K562 (cell line): ENCODE measurements at regions not wholly inside any gene's neighbourhood (a gene's known extent, or its start where the extent isn't known, plus 50 kb on each side); places are given as distances from the start of the nearest gene placed in this dataset.

ENCODE experiments used
- ATAC-seq: fragments of 200-7000 bp; cut with Tn5 transposase; 3 replicates; pipeline ENCODE4 v1.9.1; 2020; ENCODE audit warnings: moderate library complexity
- BruUV-seq: library from RNA; stranded (reverse); fragments of 400-500 nt; replicated peaks from 2 replicates; lab custom pipeline; 2021; lab: Mats Ljungman, UMichigan
- CTCF ChIA-PET: fragments of 300-600 bp; formaldehyde crosslinking; extraction: SDS; loops from one replicate; lab custom pipeline; 2021; ENCODE audit warnings: low intra/inter-chr PET ratio; lab: Yijun Ruan, JAX
- POLR2A ChIA-PET: fragments of 300-600, 350-650 bp; sonication (Branson Sonifier 250); formaldehyde crosslinking; extraction: SDS; loops from one replicate; lab custom pipeline; 2021; ENCODE audit warnings: antibody characterized with exemption, inconsistent platforms; lab: Yijun Ruan, JAX
- DNase-seq, 4 experiments: peaks; one replicate each; pipeline versions ENCODE4 v3.0.0 to v3.0.0-alpha.2; 2011 to 2018; ENCODE audit warnings: low spot score in 3 of 4, mixed read lengths in 3 of 4; ENCODE audit errors: extremely low read depth in 1 of 4
- FAIRE-seq: peaks from 2 replicates; lab custom pipeline; 2011; peaks lifted over from hg19 to GRCh38; lab: Jason Lieb, UNC
- H2AFZ ChIP-seq: 2 replicates; pipeline ENCODE4 v1.6.0; 2011; ENCODE audit warnings: low read depth, low read length, control low read depth, inconsistent platforms
- H3K27ac ChIP-seq: fragments of 200-600 bp; 3 replicates; pipeline ENCODE4 v1.8.0; 2011; ENCODE audit warnings: low read depth, mild to moderate bottlenecking, control low read depth, inconsistent platforms, low read length, moderate library complexity, mixed read lengths; ENCODE audit errors: extremely low read depth
- H3K27me3 ChIP-seq, 2 experiments: fragments of 300-600 bp in 1 of 2; 2 replicates in 1 of 2; 3 replicates in 1 of 2; pipeline versions ENCODE4 v1.6.0 to v1.8.0; 2011; ENCODE audit warnings: inconsistent platforms in 2 of 2, low read length in 2 of 2, mild to moderate bottlenecking in 1 of 2, mixed read lengths in 1 of 2, moderate library complexity in 1 of 2; ENCODE audit not compliant: control insufficient read depth in 2 of 2, insufficient read depth in 2 of 2
- H3K36me3 ChIP-seq: fragments of 300-600 bp; 3 replicates; pipeline ENCODE4 v1.8.0; 2011; ENCODE audit warnings: mild to moderate bottlenecking, low read length, inconsistent platforms; ENCODE audit not compliant: control insufficient read depth, insufficient read depth
- H3K4me1 ChIP-seq, 2 experiments: fragments of 200-600 bp in 1 of 2; replicated peaks in 1 of 2; 2 replicates in 1 of 2; 3 replicates in 1 of 2; pipeline versions ENCODE4 v1.5.1 to v1.8.0; 2011; ENCODE audit warnings: inconsistent platforms in 2 of 2, low read length in 2 of 2, mild to moderate bottlenecking in 1 of 2, mixed read lengths in 1 of 2, moderate library complexity in 1 of 2; ENCODE audit not compliant: control insufficient read depth in 2 of 2, insufficient read depth in 2 of 2
- H3K4me2 ChIP-seq: 2 replicates; pipeline ENCODE4 v1.6.1; 2011; ENCODE audit warnings: low read length, control low read depth, inconsistent platforms, mixed read lengths; ENCODE audit not compliant: insufficient read depth
- H3K4me3 ChIP-seq: fragments of 200-600 bp; sonication (generic), shearing (Covaris generic); 2 replicates; pipeline ENCODE4 v1.5.1; 2016; ENCODE audit warnings: control low read depth, inconsistent platforms
- H3K79me2 ChIP-seq: fragments of 200-600 bp; 3 replicates; pipeline ENCODE4 v1.8.0; 2011; ENCODE audit warnings: low read length, inconsistent platforms; ENCODE audit not compliant: control insufficient read depth, insufficient read depth
- H3K9ac ChIP-seq, 2 experiments: 2 replicates each; pipeline versions ENCODE4 v1.6.0 to v1.6.1; 2011; ENCODE audit warnings: low read depth in 2 of 2, low read length in 2 of 2, control low read depth in 1 of 2, inconsistent platforms in 1 of 2, mild to moderate bottlenecking in 1 of 2, mixed read lengths in 1 of 2; ENCODE audit not compliant: insufficient read depth in 1 of 2
- H3K9me1 ChIP-seq: one replicate; pipeline ENCODE4 v1.6.0; 2011; ENCODE audit warnings: inconsistent platforms, mild to moderate bottlenecking, low read length, moderate library complexity; ENCODE audit not compliant: control insufficient read depth, insufficient read depth
- H3K9me3 ChIP-seq: replicated peaks from 2 replicates; pipeline ENCODE4 v1.5.1; 2011; ENCODE audit warnings: low read depth, low read length, inconsistent platforms; ENCODE audit not compliant: control insufficient read depth, insufficient read depth
- H4K20me1 ChIP-seq: replicated peaks from 2 replicates; pipeline ENCODE4 v1.6.1; 2011; ENCODE audit warnings: low read length, inconsistent platforms, mixed read lengths; ENCODE audit not compliant: control insufficient read depth, insufficient read depth
- CBFA2T2 ChIP-seq: fragments of 450-650 bp; conservative IDR thresholded peaks from 2 replicates; pipeline ENCODE4 v1.6.1; 2017; ENCODE audit warnings: mild to moderate bottlenecking
- DNMT1 ChIP-seq: fragments of 450-650 bp; IDR thresholded peaks from 2 replicates; pipeline ENCODE4 v1.6.1; 2016; ENCODE audit warnings: antibody characterized with exemption, mild to moderate bottlenecking
- HNRNPUL1 ChIP-seq: fragments of 200-400 bp; formaldehyde crosslinking; IDR thresholded peaks from 2 replicates; pipeline ENCODE4 v1.6.1; 2017; ENCODE audit warnings: low read length
- MYC ChIP-seq, 2 experiments: fragments of 250-450 bp in 1 of 2; sonication (Bioruptor Pico) in 1 of 2; IDR thresholded peaks; 2 replicates each; pipeline versions ENCODE4 v1.5.1 to v1.6.1; 2012 to 2021; ENCODE audit warnings: low read depth in 2 of 2, borderline replicate concordance in 1 of 2, improper control_type of control experiment in 1 of 2, low read length in 1 of 2, mild to moderate bottlenecking in 1 of 2, moderate library complexity in 1 of 2
- ZNF217 ChIP-seq: sonication (generic); formaldehyde crosslinking; IDR thresholded peaks from 2 replicates; pipeline ENCODE4 v1.8.0; 2022; ENCODE audit warnings: mild to moderate bottlenecking, missing genetic modification reagents
- ZNF431 ChIP-seq: sonication (generic); formaldehyde crosslinking; IDR thresholded peaks from 2 replicates; pipeline ENCODE4 v1.8.0; 2022; ENCODE audit warnings: mild to moderate bottlenecking, missing genetic modification reagents
- WGBS: fragments of 100-300 bp; shearing (Covaris generic); methylation state at CpG from one replicate; pipeline ENCODE4 v1.1.6; 2016; ENCODE audit warnings: low coverage, mixed read lengths; ENCODE audit not compliant: insufficient coverage; ENCODE audit errors: missing lambda C conversion rate; 5-methylcytosine and 5-hydroxymethylcytosine counted together
- in situ Hi-C: fragments of 300-500 bp; cut with MboI; formaldehyde crosslinking; loops from 4 replicates; pipeline ENCODE4 v1.15.0; 2018; ENCODE audit warnings: inconsistent platforms, mixed read lengths
- intact Hi-C: fragments of 100-400 bp; cut with micrococcal nuclease; formaldehyde crosslinking; loops from 2 replicates; pipeline ENCODE4 v1.14.2; 2022
- TF ChIP-seq, protein P1 (sequence below), 2 experiments: fragments of 450-650 bp; IDR thresholded peaks; 2 replicates each; pipeline ENCODE4 v1.6.1; 2016
- TF ChIP-seq, protein P2 (sequence below): fragments of 250-450 bp; sonication (Bioruptor Pico); IDR thresholded peaks from 2 replicates; pipeline ENCODE4 v1.5.0; 2020; ENCODE audit warnings: mild to moderate bottlenecking
- TF ChIP-seq, protein P3 (sequence below), 3 experiments: IDR thresholded peaks in 2 of 3; conservative IDR thresholded peaks in 1 of 3; 2 replicates each; pipeline ENCODE4 v1.5.1; 2011 to 2012; ENCODE audit warnings: low read length in 3 of 3, mild to moderate bottlenecking in 3 of 3, control low read depth in 2 of 3, improper control_type of control experiment in 1 of 3, inconsistent platforms in 1 of 3, low read depth in 1 of 3, mixed read lengths in 1 of 3, moderate library complexity in 1 of 3; ENCODE audit not compliant: insufficient read depth in 2 of 3

DNA sequence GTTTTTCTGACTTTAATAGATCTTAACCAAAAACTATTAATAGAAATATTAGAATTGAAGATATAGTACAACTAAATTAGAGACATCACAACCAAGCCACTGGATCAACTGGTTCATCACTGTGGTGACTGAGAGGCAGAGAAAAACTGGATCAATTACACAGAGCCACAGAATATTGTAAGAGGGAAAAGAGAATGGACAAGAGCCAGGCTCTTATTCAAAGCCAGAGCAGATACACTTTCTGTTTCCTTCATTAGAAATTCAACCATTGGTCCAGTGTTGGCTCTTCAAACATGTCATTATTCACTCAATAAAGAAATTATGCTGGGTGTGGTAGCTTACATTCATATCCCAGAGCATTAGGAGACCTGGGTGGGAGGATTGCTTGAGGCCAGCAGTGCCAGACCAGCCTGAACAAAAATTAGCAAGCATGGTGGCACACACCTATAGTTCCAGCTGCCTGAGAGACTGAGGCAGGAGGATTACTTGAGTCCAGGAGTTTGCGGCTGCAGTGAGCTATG lies 295.1 kb downstream of the NEBL start:
- FAIRE-seq (no peak), ATAC-seq (no peak), DNase-seq (no peak)
- Histone ChIP-seq H3K4me2 (no peak overlapping the region), H4K20me1 (no peaks in the 10 kb centered on the region), H3K27me3 (no peaks in the 10 kb centered on the region), H3K27ac (no peak overlapping the region), H3K4me1 (no peaks in the 10 kb centered on the region), H3K9me1 (no peaks in the 10 kb centered on the region), H3K79me2 (no peaks in the 10 kb centered on the region), H3K9ac (no peak overlapping the region), H3K36me3 (no peaks in the 10 kb centered on the region), H3K4me3 (no peak overlapping the region), H2AFZ (no peak overlapping the region), H3K9me3 (no peaks in the 10 kb centered on the region)
- intact Hi-C loops (no loop called here), in situ Hi-C loops (no loop called here)
- TF ChIP-seq HNRNPUL1 (no peak), ZNF431 (CRISPR knock-in tag) (no peak), ZNF217 (CRISPR knock-in tag) (no peak), CBFA2T2 (no peak), DNMT1 (no peak), MYC (IDR thresholded peaks at IDR 0.05; ENCODE audit: low read depth, low read length) (no peak), MYC (CRISPR knock-in tag; IDR thresholded peaks at IDR 0.05; ENCODE audit: borderline replicate concordance, low read depth) (no peak)
- TF ChIP-seq, protein P1, sequence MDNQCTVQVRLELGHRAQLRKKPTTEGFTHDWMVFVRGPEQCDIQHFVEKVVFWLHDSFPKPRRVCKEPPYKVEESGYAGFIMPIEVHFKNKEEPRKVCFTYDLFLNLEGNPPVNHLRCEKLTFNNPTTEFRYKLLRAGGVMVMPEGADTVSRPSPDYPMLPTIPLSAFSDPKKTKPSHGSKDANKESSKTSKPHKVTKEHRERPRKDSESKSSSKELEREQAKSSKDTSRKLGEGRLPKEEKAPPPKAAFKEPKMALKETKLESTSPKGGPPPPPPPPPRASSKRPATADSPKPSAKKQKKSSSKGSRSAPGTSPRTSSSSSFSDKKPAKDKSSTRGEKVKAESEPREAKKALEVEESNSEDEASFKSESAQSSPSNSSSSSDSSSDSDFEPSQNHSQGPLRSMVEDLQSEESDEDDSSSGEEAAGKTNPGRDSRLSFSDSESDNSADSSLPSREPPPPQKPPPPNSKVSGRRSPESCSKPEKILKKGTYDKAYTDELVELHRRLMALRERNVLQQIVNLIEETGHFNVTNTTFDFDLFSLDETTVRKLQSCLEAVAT (IDR thresholded peaks at IDR 0.05), result no peak
- TF ChIP-seq, protein P2, sequence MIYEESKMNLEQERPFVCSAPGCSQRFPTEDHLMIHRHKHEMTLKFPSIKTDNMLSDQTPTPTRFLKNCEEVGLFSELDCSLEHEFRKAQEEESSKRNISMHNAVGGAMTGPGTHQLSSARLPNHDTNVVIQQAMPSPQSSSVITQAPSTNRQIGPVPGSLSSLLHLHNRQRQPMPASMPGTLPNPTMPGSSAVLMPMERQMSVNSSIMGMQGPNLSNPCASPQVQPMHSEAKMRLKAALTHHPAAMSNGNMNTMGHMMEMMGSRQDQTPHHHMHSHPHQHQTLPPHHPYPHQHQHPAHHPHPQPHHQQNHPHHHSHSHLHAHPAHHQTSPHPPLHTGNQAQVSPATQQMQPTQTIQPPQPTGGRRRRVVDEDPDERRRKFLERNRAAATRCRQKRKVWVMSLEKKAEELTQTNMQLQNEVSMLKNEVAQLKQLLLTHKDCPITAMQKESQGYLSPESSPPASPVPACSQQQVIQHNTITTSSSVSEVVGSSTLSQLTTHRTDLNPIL (CRISPR knock-in tag), result no peak
- TF ChIP-seq, protein P3, sequence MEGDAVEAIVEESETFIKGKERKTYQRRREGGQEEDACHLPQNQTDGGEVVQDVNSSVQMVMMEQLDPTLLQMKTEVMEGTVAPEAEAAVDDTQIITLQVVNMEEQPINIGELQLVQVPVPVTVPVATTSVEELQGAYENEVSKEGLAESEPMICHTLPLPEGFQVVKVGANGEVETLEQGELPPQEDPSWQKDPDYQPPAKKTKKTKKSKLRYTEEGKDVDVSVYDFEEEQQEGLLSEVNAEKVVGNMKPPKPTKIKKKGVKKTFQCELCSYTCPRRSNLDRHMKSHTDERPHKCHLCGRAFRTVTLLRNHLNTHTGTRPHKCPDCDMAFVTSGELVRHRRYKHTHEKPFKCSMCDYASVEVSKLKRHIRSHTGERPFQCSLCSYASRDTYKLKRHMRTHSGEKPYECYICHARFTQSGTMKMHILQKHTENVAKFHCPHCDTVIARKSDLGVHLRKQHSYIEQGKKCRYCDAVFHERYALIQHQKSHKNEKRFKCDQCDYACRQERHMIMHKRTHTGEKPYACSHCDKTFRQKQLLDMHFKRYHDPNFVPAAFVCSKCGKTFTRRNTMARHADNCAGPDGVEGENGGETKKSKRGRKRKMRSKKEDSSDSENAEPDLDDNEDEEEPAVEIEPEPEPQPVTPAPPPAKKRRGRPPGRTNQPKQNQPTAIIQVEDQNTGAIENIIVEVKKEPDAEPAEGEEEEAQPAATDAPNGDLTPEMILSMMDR (IDR thresholded peaks at IDR 0.05 in 2 of 3, conservative IDR thresholded peaks at IDR 0.05 in 1 of 3; ENCODE audit: insufficient read depth in 2 of 3, low read depth in 1 of 3, low read length in 3 of 3), result no peak
- BruUV-seq, result no TSS peak
- ChIA-PET CTCF (no interaction called here), POLR2A (no interaction called here)
- WGBS, result 8% methylated on average over 1 of the region's 1 CpG
